OCI-LY3 (cell line): ENCODE measurements at regions not wholly inside any gene's neighbourhood (a gene's known extent, or its start where the extent isn't known, plus 50 kb on each side); places are given as distances from the start of the nearest gene placed in this dataset.

Experiments used
- CTCF ChIP-seq: fragments of 200-600, 300-600 bp; sonication (generic); IDR thresholded peaks from 2 replicates; pipeline ENCODE4 v1.5.1; 2014; ENCODE audit warnings: antibody characterized with exemption, low read length, low read depth
- EZH2phosphoT487 ChIP-seq: fragments of 200-600 bp; shearing (Covaris generic); IDR thresholded peaks from 2 replicates; pipeline ENCODE4 v1.6.1; 2018; ENCODE audit warnings: antibody characterized with exemption, mixed run types, low read depth

- no peak for TF ChIP-seq CTCF
- no peak for TF ChIP-seq EZH2phosphoT487
Observed at GRCh38 chr22:49371325-49372110, 456.2 kb downstream of the BRD1 start.
